GM12892 (cell line): ENCODE measurements at regions not wholly inside any gene's neighbourhood (a gene's known extent, or its start where the extent isn't known, plus 50 kb on each side); places are given as distances from the start of the nearest gene placed in this dataset.

Source experiments
- POLR2A ChIP-seq: IDR thresholded peaks from 2 replicates; pipeline ENCODE4 v1.6.1; 2011; ENCODE audit warnings: low read depth, low read length, control low read depth
- POLR2AphosphoS5 ChIP-seq: IDR thresholded peaks from 2 replicates; pipeline ENCODE4 v1.6.1; 2011; ENCODE audit warnings: low read depth, low read length, control low read depth
- TAF1 ChIP-seq: IDR thresholded peaks from 2 replicates; pipeline ENCODE4 v1.6.1; 2011; ENCODE audit warnings: low read depth, mild to moderate bottlenecking, control low read depth, low read length, borderline replicate concordance

- TF ChIP-seq POLR2A (no peak), POLR2AphosphoS5 (no peak), TAF1 (no peak)
Measured at GRCh38 chr12:104906695-104907094, 51.4 kb downstream of the SLC41A2 start.
